Thymus (tissue), 11 donors: ENCODE measurements at regions not wholly inside any gene's neighbourhood (a gene's known extent, or its start where the extent isn't known, plus 50 kb on each side); places are given as distances from the start of the nearest gene placed in this dataset.

Experiments used
- DNase-seq, 9 donors: peaks; one replicate each; pipeline ENCODE4 v3.0.0-alpha.2; 2013; ENCODE audit warnings: low spot score in 9 of 9, low read depth in 6 of 9, missing footprints in 1 of 9
- H3K27ac ChIP-seq, 2 donors: one replicate each; pipeline ENCODE4 v1.5.1; 2013; ENCODE audit warnings: control low read depth in 1 of 2, low read depth in 1 of 2, low read length in 1 of 2, mild to moderate bottlenecking in 1 of 2, moderate library complexity in 1 of 2
- H3K27me3 ChIP-seq, 2 donors: one replicate each; pipeline ENCODE4 v1.5.1; 2013; ENCODE audit warnings: low read length in 1 of 2; ENCODE audit not compliant: control insufficient read depth in 2 of 2, insufficient read depth in 1 of 2
- H3K36me3 ChIP-seq, 2 donors: one replicate each; pipeline ENCODE4 v1.5.1; 2013; ENCODE audit warnings: low read length in 1 of 2, mild to moderate bottlenecking in 1 of 2, moderate library complexity in 1 of 2; ENCODE audit not compliant: control insufficient read depth in 2 of 2, insufficient read depth in 2 of 2
- H3K4me1 ChIP-seq, 2 donors: one replicate each; pipeline ENCODE4 v1.5.1; 2013; ENCODE audit warnings: low read length in 2 of 2; ENCODE audit not compliant: control insufficient read depth in 2 of 2, insufficient read depth in 2 of 2
- H3K4me3 ChIP-seq, 2 donors: one replicate each; pipeline ENCODE4 v1.5.1; 2013; ENCODE audit warnings: low read length in 2 of 2, control low read depth in 1 of 2, mild to moderate bottlenecking in 1 of 2
- H3K9me3 ChIP-seq, 2 donors: one replicate each; pipeline ENCODE4 v1.5.1; 2013; ENCODE audit warnings: low read length in 1 of 2, mild to moderate bottlenecking in 1 of 2; ENCODE audit not compliant: control insufficient read depth in 2 of 2, insufficient read depth in 1 of 2
- WGBS: extraction: QIAGEN DNeasy Blood & Tissue Kit; methylation state at CpG from one replicate; pipeline ENCODE4 v1.1.7; 2013; 5-methylcytosine and 5-hydroxymethylcytosine counted together
- donor health status: healthy.

DNA sequence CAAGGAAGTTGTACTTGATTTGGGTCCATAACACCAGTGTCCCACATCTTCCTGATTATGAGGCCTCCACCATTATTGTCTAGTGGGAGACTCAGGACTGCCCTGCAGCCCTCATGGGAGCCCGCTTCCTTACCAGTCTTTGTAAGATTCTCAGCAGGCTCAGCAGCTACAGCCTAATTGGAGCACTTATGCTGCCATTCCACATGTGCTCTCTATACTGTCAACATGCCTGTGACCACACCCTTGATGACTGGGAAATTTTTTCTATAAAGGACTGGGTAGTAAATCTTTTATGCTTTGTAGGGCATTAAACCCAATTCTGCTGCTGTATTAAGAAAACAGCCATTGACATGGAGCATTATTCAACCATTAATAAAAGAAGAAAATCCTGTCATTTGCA lies 145.5 kb upstream of the IGF1 start:
- H3K36me3 ChIP-seq = no peaks in the 10 kb centered on the region
- no peak overlapping the region for H3K27ac ChIP-seq
- no peaks in the 10 kb centered on the region for H3K4me1 ChIP-seq
- 94% methylated on average over 1 of the region's 1 CpG for WGBS
- H3K4me3 ChIP-seq = no peak overlapping the region
- no peak for DNase-seq
- H3K27me3 ChIP-seq = no peaks in the 10 kb centered on the region
- no peaks in the 10 kb centered on the region for H3K9me3 ChIP-seq

DNA sequence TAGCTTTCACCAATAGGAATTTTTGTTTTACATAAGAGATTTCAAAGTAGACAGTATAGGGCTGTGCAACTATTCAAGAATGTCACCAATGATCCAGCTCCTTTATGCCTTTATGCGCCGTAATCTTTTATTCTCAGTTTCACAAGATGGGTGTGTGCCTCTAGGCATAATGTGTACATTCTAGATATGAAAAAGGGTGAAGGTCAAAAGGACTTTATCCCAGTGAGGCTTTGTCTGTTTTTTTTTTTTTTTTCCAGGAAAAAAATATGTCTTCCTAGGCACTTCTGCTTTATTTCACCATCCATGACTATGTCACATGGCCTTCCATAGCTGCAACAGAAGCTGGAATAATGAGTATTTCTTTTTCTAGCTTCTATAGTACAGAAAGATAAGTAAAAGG lies 142.3 kb upstream of the IGF1 start:
- Histone ChIP-seq H3K36me3 (no peaks in the 10 kb centered on the region), H3K27me3 (no peaks in the 10 kb centered on the region), H3K27ac (no peak overlapping the region), H3K4me1 (no peaks in the 10 kb centered on the region), H3K9me3 (no peaks in the 10 kb centered on the region), H3K4me3 (no peak overlapping the region)
- no peak for DNase-seq
- WGBS = 99% methylated on average over 2 of the region's 2 CpGs

DNA sequence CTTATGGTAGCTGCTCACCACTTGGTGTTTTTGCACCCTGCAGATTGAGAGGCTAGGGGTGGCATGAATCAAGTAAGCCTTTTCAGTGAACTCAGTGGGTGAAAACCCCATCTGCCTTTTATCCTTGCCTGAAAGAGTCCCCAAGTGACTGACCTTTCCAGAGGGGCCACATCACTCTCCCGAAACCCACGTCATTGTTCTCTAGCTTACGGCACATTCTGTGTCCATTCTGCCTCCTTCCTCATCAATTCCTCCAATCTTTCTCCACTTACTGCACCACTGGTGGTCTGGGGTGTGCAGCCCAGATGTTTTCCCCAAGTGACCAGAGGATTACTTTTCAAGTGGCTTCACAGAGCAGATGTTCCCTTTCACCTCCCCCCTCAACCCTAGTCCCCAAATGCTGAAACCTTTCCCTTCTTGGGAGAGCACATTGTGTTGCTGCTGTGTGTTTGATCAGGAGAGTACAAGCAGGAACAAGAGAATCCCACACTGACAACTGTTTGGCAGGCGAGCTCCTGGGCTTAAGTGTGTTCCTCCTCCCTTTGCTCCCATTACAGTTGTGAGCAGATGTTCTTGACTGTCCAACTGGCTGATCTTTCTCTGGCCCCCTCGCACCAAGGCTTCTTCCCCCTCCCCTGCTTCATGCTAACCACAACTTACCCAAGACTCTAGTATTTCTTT lies 138.0 kb upstream of the IGF1 start:
- Histone ChIP-seq H3K36me3 (no peaks in the 10 kb centered on the region), H3K27ac (no peak overlapping the region), H3K27me3 (no peaks in the 10 kb centered on the region), H3K4me3 (no peak overlapping the region), H3K4me1 (no peaks in the 10 kb centered on the region), H3K9me3 (no peaks in the 10 kb centered on the region)
- no peak for DNase-seq
- WGBS = 87% methylated on average over 5 of the region's 5 CpGs

DNA sequence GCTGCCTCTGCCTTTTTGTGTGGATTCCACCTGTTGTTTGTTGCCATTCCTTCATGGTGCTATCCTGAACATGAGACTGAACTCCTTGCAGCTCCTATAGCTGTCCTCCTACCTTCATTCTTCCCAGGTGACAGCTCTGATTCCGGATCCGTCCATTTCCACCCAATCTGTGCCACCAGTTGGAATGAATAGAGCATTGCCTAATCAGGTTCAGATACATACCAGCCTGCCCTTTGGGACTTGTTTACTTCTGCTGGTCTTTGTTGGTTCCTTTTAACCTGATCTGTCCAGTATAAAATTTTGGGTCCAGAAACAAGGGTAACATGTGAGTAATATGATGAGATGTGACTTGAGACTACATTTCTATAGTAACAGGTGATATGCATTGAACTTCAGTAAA lies 136.3 kb upstream of the IGF1 start:
- Histone ChIP-seq H3K4me3 (no peak overlapping the region), H3K4me1 (no peaks in the 10 kb centered on the region), H3K27me3 (no peaks in the 10 kb centered on the region), H3K9me3 (no peaks in the 10 kb centered on the region), H3K27ac (no peak overlapping the region), H3K36me3 (no peaks in the 10 kb centered on the region)
- no peak for DNase-seq
- 89% methylated on average over 2 of the region's 2 CpGs for WGBS

DNA sequence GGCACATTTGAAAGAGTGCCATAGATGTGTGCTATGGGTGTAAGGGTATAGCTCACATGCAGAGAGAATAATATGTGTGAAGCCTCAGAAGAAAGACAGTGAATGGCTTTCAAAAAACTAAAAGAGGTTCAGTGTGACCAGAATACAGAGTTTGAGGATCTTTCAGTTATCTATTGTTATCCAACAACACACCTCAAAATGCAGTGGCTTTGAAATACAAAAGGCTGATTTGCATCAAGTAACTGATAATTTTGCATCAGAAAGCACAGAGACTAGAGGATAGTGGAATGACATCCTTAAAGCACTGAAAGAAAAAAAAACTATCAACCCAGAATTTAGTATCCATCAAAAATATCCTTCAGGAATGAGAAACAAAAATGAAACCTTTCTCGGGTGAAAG lies 131.6 kb upstream of the IGF1 start:
- Histone ChIP-seq H3K4me1 (no peaks in the 10 kb centered on the region), H3K27me3 (no peaks in the 10 kb centered on the region), H3K27ac (no peak overlapping the region), H3K4me3 (no peak overlapping the region), H3K36me3 (no peaks in the 10 kb centered on the region), H3K9me3 (no peaks in the 10 kb centered on the region)
- 67% methylated on average over 1 of the region's 1 CpG for WGBS
- DNase-seq = no peak

DNA sequence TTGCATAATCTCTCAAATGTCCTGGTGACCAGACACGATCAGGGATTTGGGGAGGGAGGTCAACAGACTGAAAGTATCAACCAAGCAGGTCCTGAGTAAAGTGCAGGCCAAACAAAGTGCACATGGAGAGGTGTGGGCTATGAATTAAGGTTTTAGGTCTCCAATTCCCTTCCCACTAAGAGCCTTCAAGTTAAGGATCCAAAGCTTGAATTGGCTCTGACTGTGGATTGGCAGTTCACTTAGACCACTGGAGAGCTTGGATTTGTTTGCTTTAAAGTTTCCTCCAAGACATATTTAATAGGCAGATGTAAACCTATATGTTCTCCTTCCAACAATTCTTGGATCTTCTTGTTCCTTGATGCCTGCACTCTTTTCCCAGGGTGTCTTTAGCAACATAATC lies 129.6 kb upstream of the IGF1 start:
- Histone ChIP-seq H3K4me3 (no peak overlapping the region), H3K27ac (no peak overlapping the region), H3K36me3 (no peaks in the 10 kb centered on the region), H3K27me3 (no peaks in the 10 kb centered on the region), H3K4me1 (no peaks in the 10 kb centered on the region), H3K9me3 (no peaks in the 10 kb centered on the region)
- 96% methylated on average over 1 of the region's 1 CpG for WGBS
- DNase-seq = no peak

DNA sequence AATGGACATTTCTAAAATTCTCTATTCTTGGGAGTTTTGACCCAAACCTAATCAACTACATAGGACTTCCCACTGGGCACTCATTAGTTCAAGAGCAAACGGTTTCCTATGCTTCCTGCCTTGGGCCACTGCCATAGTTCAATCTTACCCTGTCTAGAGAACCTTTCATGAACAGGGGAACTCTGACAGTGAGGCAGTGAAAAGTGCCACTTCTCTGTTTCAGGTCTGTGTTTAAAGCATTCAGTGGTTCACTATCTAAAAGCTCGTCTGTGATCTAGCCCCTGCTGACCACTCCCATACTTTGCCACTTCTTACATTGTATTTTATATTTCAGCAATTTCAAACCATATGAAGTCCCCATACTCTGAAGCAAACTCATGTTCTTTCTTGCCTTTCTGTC lies 122.7 kb upstream of the IGF1 start:
- H3K27me3 ChIP-seq = no peaks in the 10 kb centered on the region
- WGBS = 40% methylated on average over 2 of the region's 2 CpGs
- no peaks in the 10 kb centered on the region for H3K9me3 ChIP-seq
- no peak overlapping the region for H3K4me3 ChIP-seq
- no peak overlapping the region for H3K27ac ChIP-seq
- no peak for DNase-seq
- H3K36me3 ChIP-seq = no peaks in the 10 kb centered on the region
- H3K4me1 ChIP-seq = no peaks in the 10 kb centered on the region

DNA sequence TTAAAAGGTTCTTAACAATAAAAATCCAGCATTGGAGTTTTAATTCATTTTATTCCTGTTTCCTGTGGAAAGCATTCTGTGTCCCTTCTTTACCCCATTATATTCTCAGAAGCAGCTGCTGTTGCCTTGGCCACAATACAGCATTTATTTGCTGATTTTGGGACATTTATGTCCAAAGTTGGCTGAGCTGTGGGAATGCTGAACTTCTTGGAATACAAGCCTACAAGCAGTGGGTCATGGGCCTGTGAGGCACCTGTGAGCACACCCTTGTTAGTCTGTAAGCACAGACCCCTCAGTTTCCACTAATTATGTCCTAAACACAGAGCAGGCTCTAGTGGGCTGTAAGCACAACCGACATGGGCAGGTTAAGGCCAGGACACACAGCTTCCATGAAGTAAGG lies 122.2 kb upstream of the IGF1 start:
- no peaks in the 10 kb centered on the region for H3K9me3 ChIP-seq
- H3K27ac ChIP-seq = no peak overlapping the region
- no peak for DNase-seq
- H3K4me1 ChIP-seq = no peaks in the 10 kb centered on the region
- 77% methylated on average over 1 of the region's 1 CpG for WGBS
- no peaks in the 10 kb centered on the region for H3K36me3 ChIP-seq
- H3K4me3 ChIP-seq = no peak overlapping the region
- no peaks in the 10 kb centered on the region for H3K27me3 ChIP-seq

DNA sequence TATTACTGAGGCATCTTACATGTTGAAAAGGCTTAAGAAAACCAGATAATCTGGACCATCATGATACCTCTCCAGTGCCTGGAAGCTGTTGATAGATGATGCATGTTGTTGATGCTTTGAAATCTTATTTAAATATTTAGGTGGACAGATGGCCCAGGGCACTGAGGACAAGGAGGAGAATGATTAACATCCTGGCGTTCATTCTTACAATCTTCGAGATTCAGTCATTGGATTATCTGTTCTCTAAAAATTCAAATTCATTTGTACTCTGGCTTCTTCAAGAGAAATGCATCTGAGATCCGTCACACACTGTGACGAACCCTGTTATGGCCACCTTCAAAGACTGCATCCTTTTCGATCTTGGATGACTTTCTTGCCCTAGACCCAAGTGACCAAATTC lies 121.3 kb upstream of the IGF1 start:
- no peaks in the 10 kb centered on the region for H3K4me1 ChIP-seq
- H3K4me3 ChIP-seq = no peak overlapping the region
- no peak overlapping the region for H3K27ac ChIP-seq
- no peak for DNase-seq
- 92% methylated on average over 5 of the region's 5 CpGs for WGBS
- no peaks in the 10 kb centered on the region for H3K36me3 ChIP-seq
- H3K9me3 ChIP-seq = no peaks in the 10 kb centered on the region
- H3K27me3 ChIP-seq = no peaks in the 10 kb centered on the region

DNA sequence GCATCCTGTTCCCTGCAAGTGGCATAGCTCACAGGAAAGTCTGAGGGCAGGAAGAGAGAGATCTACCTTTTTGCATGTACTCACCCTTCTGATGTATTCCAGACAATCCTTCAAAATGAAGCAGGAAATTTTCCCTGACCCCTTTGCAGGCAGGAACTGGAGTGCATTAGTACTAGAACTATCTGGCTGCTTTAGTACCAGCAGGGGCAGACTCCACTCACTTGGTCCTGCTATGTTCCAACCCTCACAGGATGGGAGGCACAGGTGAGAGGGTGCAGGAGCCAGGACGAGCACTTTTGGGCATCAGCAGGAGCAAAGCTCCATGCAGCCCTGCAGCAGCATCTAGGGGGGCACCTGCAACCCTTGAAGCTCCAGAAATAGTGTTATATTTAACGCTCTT lies 116.3 kb upstream of the IGF1 start:
- DNase-seq = no peak
- Histone ChIP-seq H3K4me3 (no peak overlapping the region), H3K4me1 (no peaks in the 10 kb centered on the region), H3K27ac (no peak overlapping the region), H3K9me3 (no peaks in the 10 kb centered on the region), H3K27me3 (no peaks in the 10 kb centered on the region), H3K36me3 (no peaks in the 10 kb centered on the region)
- WGBS = 90% methylated on average over 2 of the region's 2 CpGs
